Vagina (tissue), 2 donors: ENCODE measurements at regions not wholly inside any gene's neighbourhood (a gene's known extent, or its start where the extent isn't known, plus 50 kb on each side); places are given as distances from the start of the nearest gene placed in this dataset.

Experiments used
- DNase-seq, 2 donors: peaks; one replicate each; pipeline ENCODE4 v3.0.0-alpha.2; 2017; ENCODE audit errors: extremely low spot score in 2 of 2
- H3K27ac ChIP-seq: fragments of 200-600 bp; sonication (generic); one replicate; pipeline ENCODE4 v1.5.1; 2019
- H3K27me3 ChIP-seq: fragments of 200-600 bp; sonication (generic); one replicate; pipeline ENCODE4 v1.5.1; 2019
- H3K36me3 ChIP-seq, 2 donors: fragments of 200-600 bp; sonication (generic); one replicate each; pipeline ENCODE4 v1.5.1; 2017 to 2019
- H3K4me1 ChIP-seq: fragments of 200-600 bp; sonication (generic); one replicate; pipeline ENCODE4 v1.5.1; 2019
- H3K4me3 ChIP-seq, 2 donors: fragments of 200-600 bp; sonication (generic); 1 replicate in 1 of 2; 2 replicates in 1 of 2; pipeline ENCODE4 v1.5.1; 2016 to 2019
- H3K9me3 ChIP-seq: fragments of 200-600 bp; sonication (generic); one replicate; pipeline ENCODE4 v1.5.1; 2019
- POLR2A ChIP-seq, 2 donors: fragments of 450-650 bp; IDR thresholded peaks; one replicate each; pipeline ENCODE4 v1.6.1; 2017; ENCODE audit warnings: antibody characterized with exemption in 2 of 2, mild to moderate bottlenecking in 2 of 2, moderate library complexity in 2 of 2
- POLR2AphosphoS5 ChIP-seq, 2 donors: sonication (generic); formaldehyde crosslinking; IDR thresholded peaks; one replicate each; pipeline ENCODE4 v1.9.0; 2017; ENCODE audit warnings: antibody characterized with exemption in 2 of 2, mild to moderate bottlenecking in 2 of 2, low read depth in 1 of 2; ENCODE audit not compliant: insufficient read depth in 1 of 2
- intact Hi-C: fragments of 100-400 bp; cut with DNase I; formaldehyde crosslinking; loops from one replicate; pipeline ENCODE4 v1.15.1; 2023
- TF ChIP-seq, protein P1 (sequence below), 3 experiments: fragments of 450-650 bp in 2 of 3; fragments of 200-600 bp in 1 of 3; sonication (generic) in 1 of 3; IDR thresholded peaks; one replicate each; pipeline ENCODE4 v1.5.1; 2017 to 2019; ENCODE audit warnings: antibody characterized with exemption in 3 of 3, mild to moderate bottlenecking in 2 of 3, moderate library complexity in 2 of 3

DNA sequence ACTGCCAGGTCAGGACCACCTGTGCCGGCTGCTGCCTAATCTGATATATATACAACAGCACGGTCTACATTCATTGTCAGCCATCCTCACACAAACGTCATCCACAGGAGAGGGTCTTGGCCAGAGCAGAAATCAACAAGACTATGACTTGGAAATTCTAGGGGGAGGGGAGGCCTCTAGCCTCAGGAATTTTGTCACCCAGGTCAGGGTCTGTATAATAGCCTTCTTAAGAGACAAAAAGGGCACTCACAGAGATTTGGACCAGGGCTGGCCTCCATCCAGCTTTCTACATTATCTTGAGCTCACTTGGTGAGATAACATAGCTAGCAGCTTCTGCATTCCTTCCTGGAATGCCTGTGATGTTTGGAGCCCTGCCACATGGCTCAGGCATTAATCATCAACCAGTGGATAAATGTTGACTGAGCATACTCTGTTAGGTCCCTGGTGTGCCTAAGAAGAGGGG is 50.4 kb upstream of the CTIF start:
- Histone ChIP-seq H3K4me3 (no peak overlapping the region), H3K27me3 (no peaks in the 10 kb centered on the region), H3K9me3 (no peaks in the 10 kb centered on the region), H3K27ac (no peak overlapping the region), H3K36me3 (no peaks in the 10 kb centered on the region), H3K4me1 (no peaks in the 10 kb centered on the region)
- intact Hi-C loops = no loop called here
- TF ChIP-seq POLR2A (IDR thresholded peaks at IDR 0.05) (no peak), POLR2AphosphoS5 (IDR thresholded peaks at IDR 0.05; ENCODE audit: insufficient read depth in 1 of 2, low read depth in 1 of 2) (no peak)
- TF ChIP-seq, protein P1, sequence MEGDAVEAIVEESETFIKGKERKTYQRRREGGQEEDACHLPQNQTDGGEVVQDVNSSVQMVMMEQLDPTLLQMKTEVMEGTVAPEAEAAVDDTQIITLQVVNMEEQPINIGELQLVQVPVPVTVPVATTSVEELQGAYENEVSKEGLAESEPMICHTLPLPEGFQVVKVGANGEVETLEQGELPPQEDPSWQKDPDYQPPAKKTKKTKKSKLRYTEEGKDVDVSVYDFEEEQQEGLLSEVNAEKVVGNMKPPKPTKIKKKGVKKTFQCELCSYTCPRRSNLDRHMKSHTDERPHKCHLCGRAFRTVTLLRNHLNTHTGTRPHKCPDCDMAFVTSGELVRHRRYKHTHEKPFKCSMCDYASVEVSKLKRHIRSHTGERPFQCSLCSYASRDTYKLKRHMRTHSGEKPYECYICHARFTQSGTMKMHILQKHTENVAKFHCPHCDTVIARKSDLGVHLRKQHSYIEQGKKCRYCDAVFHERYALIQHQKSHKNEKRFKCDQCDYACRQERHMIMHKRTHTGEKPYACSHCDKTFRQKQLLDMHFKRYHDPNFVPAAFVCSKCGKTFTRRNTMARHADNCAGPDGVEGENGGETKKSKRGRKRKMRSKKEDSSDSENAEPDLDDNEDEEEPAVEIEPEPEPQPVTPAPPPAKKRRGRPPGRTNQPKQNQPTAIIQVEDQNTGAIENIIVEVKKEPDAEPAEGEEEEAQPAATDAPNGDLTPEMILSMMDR (IDR thresholded peaks at IDR 0.05) = no peak
- DNase-seq = no peak

DNA sequence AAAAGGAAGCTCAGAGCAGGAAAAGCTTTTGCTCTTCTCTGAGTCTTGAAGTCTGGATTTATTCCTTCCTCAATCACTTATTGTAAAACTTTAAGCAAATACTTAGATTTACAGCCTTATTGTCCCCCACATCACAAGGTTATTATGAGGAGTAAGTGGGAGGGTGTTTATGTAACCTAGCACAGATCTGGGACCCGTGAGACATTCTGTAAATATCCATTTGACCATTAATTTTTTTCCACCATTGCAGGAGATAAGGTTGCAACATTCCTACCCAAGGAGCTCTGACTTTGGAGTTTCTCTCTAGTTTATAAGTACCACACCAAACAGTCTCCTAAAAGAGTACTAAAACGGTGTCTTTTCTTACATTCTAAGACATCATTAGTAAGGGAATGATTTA is 52.1 kb upstream of the CTIF start:
- Histone ChIP-seq H3K27ac (no peak overlapping the region), H3K4me3 (no peak overlapping the region), H3K9me3 (no peaks in the 10 kb centered on the region), H3K4me1 (no peaks in the 10 kb centered on the region), H3K27me3 (no peaks in the 10 kb centered on the region), H3K36me3 (no peaks in the 10 kb centered on the region)
- no peak for DNase-seq
- intact Hi-C loops = no loop called here
- TF ChIP-seq POLR2AphosphoS5 (IDR thresholded peaks at IDR 0.05; ENCODE audit: insufficient read depth in 1 of 2, low read depth in 1 of 2) (no peak), POLR2A (IDR thresholded peaks at IDR 0.05) (no peak)
- TF ChIP-seq, protein P1 (IDR thresholded peaks at IDR 0.05) = no peak

DNA sequence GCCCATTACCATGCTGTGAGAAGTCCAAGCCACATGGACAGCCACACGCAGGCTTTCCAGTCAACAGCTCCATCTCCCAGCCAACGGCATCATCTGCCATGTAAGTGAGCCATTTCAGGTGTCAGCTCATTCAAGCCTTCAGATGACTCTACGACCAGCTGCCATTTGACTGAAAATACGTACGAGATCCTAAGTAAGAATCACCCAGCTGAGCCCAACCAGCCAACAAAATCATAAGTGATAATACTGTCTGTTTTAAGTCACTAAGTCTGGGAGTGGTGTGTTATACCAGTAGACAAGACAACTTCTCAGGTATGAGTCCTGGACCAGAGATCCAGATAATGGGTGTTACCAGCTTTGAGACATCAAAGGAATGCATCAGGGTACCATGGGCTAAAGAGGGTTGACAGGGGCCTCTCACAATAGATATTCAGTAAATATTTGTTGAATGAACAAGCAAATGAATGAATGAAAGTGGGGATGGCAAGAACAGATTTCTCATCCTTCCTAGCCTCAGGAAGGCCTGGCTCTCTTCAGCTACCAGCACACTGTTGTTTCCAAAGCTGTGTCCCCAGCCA is 52.9 kb upstream of the CTIF start:
- H3K27ac ChIP-seq = no peak overlapping the region
- TF ChIP-seq, protein P1 (IDR thresholded peaks at IDR 0.05) = no peak
- intact Hi-C loops = no loop called here

DNA sequence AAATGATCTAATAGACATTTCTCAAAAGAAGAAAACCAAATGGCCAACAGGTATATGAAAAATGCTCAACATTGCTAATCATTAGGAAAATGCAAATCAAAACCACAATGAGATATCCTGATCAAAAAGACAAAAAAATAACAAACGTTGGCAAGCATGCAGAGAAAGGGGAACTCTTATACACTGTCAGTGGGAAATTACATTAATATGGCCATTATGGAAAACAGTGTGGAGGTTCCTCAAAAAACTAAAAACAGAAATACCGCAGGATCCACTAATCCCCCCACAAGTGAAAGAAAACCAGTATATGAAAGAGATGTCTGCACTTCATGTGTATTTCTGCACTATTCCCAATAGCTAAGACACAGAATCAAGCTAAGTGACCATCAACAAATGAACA is 57.7 kb upstream of the CTIF start:
- intact Hi-C loops = no loop called here

More for the DNA sequence above, 52.9 kb upstream of the CTIF start:
- no peaks in the 10 kb centered on the region for H3K27me3 ChIP-seq
- no peak overlapping the region for H3K4me3 ChIP-seq
- no peak for DNase-seq
- no peaks in the 10 kb centered on the region for H3K9me3 ChIP-seq
- no peaks in the 10 kb centered on the region for H3K36me3 ChIP-seq
- no peaks in the 10 kb centered on the region for H3K4me1 ChIP-seq

DNA sequence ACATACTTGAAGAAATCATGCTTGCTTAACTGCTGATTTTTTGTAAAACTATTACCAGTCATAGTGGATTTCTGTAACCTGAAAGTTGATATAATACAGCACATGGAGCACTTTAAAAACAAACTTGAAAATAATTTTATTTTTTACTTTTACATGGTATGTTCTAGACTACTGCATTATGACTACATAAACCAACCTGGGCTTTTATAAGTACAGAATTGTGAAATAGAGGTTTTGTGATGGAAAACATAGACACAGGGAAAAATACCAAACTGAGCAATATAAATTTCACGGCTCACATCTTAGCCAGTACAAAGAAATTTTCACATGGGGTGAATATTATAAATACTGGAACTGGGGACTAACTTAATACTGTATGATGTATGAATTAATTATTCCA is 59.3 kb upstream of the CTIF start:
- TF ChIP-seq, protein P1 (IDR thresholded peaks at IDR 0.05) = no peak
- no peak for TF ChIP-seq POLR2A (IDR thresholded peaks at IDR 0.05)
- no peak for TF ChIP-seq POLR2AphosphoS5 (IDR thresholded peaks at IDR 0.05; ENCODE audit: insufficient read depth in 1 of 2, low read depth in 1 of 2)
- Histone ChIP-seq H3K4me1 (no peaks in the 10 kb centered on the region), H3K27me3 (no peaks in the 10 kb centered on the region), H3K27ac (no peak overlapping the region), H3K9me3 (no peaks in the 10 kb centered on the region), H3K4me3 (no peak overlapping the region), H3K36me3 (no peaks in the 10 kb centered on the region)
- intact Hi-C loops = loop anchor here (5.0 kb wide), 1 partner anchor 183 kb away; no protein-coding TSS in a partner anchor
- DNase-seq = no peak

More for the DNA sequence above, 57.7 kb upstream of the CTIF start:
- no peaks in the 10 kb centered on the region for H3K36me3 ChIP-seq
- no peak for TF ChIP-seq POLR2A (IDR thresholded peaks at IDR 0.05)
- no peak for TF ChIP-seq POLR2AphosphoS5 (IDR thresholded peaks at IDR 0.05; ENCODE audit: insufficient read depth in 1 of 2, low read depth in 1 of 2)
- no peaks in the 10 kb centered on the region for H3K27me3 ChIP-seq
- no peak for DNase-seq
- no peak overlapping the region for H3K27ac ChIP-seq
- H3K4me1 ChIP-seq = no peaks in the 10 kb centered on the region
- no peak overlapping the region for H3K4me3 ChIP-seq
- H3K9me3 ChIP-seq = no peaks in the 10 kb centered on the region
